NCI-H510A (cell line): ENCODE measurements at regions not wholly inside any gene's neighbourhood (a gene's known extent, or its start where the extent isn't known, plus 50 kb on each side); places are given as distances from the start of the nearest gene placed in this dataset.
"Not testable (repeated sequence)": the region's sequence is repeated elsewhere in the genome, so short reads cannot be mapped to it uniquely, and the experiment has no call there.

ENCODE experiments used
- DNase-seq: peaks from one replicate; lab custom pipeline; 2025; lab: John Stamatoyannopoulos, UW

DNA sequence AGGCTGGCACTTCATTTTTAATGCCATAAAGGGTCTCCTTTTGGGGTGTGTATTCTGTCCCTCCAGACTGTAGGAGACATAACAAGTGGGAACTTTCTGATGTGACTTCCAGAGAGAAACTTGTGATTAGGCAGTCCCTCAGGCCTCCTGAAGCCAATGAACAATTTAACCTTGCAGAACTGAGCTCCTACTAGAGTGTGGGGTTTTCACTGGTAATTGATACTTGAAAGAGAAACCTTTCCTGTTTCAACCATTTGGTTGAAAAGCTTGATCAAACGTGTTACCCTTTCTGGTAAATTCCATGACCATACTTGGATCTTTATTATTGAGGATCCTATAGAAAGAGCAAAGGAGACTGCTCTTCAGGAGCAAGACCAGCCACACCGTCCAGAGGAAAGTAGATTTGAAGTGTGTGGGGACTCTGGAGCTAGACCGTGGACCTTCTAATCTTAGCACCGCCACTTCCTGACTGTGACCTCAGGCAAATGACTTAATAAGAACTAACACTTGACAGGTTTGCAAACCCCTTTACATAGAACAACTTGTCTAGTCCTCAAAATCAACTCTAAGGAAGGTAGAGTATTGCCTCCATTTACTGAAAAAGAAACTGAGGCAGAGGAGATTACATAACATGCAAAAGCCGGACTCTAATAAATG lies 69.9 kb upstream of the GDNF start:
- not testable (repeated sequence) for DNase-seq

DNA sequence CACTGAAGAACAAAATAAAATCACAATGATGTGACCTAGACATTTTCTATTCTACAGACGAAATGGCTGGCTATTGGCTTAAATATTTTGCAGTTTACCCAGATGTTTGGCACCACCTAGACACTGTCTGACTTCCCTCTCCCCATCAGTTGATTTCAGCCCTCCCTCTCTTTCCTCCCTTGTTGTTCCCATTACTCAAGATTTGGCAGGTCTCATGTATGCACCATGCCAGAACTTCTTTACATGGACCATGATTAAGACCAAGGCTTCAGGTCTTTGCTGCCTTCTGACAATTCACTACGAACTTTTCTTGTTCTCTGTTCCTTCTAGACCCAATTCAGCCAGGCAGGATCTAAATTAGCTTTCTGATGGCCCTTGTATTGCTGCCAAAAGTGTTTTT lies 66.6 kb upstream of the GDNF start:
- no peak for DNase-seq

DNA sequence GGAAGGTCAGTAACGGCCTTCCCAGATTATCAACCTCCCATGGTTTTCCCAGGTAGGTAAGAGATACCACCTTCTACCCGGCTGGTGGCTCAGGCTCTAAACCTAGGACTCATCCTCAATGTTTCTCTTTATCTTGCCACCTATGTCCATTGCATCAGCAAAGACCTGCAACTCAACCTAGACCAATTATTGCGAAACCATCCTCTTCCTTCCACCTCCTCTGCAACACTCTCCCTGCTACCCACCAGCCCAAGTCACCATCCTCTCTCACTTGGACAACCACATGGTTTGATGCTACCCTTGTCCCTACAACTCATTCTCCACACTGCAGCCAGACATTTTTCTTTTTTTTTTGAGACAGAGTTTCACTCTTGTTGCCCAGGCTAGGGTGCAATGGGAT lies 65.4 kb upstream of the GDNF start:
- DNase-seq, result no peak

DNA sequence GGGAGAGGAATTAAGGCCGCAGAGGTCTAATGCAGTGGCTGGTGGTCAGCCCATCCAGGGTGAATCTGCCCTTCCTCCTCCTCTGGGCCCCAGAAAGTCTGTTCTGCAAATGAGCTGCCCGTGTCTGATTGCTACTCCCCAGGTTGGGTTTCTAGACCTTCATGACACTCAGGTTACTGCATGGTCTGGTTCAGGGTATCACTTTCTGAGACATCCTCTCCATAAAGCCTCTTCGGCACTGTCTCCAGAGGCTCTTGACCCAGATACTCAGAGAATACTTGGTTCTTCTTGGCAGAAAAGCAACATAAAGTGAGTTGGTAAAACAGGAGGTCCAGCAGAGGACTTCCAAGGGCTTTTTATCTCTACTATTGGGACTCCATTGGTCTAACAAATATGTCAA lies 62.5 kb upstream of the GDNF start:
- DNase-seq, result no peak

DNA sequence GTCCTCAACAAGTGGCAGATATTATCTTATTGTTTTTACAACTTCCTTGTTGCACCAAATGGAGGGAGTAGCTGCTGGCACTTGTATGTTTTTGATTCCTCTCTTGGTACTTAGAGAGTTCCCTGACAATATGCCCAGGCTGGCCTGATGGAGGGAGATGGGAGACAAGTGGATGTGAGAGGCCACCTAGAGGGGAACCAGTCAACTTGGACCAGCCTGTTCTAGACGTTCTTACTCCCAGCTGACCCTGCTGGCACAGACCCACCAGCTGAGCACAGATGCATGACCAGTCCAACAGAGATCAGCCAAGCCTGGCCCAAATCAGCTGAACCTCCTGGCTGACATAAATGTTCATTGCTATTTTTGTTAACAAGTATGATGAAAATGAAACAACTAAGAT lies 60.9 kb upstream of the GDNF start:
- peak; percentile 14 for DNase-seq

DNA sequence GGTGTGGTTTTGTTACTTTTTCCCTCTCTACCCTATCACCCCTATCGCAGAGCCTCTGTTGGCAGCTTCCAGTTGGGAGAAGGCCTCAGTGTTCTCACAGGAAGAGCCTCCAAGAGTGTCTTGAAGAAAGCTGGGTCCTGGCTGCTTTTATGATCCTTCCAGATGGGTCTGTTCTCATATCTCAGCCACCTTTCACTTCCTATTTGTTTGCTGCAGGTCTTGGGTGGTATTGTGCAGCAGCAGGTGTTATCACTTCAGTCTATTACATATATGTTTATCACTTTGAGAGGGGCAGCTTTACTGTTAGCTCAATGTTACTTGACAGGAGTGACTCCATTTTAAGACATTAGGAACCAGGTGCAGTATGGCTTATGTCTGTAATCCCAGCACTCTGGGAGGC lies 59.2 kb upstream of the GDNF start:
- DNase-seq, result no peak

DNA sequence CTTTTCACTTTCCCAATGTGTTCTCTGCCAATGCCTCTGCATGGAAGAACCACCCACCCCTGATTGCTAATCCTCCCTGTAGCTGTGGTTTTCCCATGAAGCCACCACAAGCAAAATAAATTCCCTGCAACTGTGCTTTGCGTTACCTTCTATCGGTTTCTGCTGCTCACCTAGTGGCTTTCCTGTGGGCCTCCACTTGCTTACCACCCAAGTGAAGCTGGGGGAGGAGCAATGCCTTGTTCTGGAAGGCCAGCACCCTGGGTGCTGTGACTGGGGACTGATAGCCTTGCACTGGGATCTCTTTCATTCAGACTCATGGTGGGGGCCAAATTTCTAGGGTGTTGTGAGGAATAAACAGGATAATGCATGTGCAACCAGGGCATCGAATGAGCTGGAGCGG lies 56.3 kb upstream of the GDNF start:
- no peak for DNase-seq

DNA sequence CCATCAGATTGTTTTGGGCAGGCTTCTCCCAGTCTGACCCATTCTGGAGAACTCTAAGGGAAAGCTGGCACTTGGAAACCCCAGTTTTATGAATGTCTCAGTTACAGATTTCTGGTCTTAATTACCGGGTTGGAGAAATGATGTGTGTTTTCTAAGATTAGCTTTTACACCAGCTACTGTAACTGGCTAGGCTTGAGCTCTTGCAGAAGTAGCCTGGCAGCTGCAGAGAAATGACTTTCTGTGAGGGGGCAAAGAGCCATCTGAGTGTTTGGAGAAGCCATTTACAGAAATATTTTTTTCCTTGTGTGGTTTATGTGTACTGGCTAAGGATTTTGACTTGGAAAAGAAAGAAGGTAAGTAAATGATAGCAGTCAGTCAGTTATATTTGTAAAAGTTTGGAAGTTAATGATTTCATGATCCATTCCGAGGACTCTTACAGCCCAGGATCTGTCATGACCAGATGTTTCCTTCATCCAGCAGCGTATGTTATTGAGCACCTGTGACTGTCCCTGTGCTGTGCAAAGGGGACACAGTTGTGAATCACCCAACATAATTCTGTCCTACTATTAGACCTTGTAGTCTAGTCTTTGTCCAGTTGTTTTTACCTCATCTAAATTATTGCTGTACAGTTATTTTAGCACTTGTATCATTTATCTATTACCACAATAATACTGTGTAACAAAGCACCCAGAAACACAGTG lies 53.7 kb upstream of the GDNF start:
- no peak for DNase-seq

DNA sequence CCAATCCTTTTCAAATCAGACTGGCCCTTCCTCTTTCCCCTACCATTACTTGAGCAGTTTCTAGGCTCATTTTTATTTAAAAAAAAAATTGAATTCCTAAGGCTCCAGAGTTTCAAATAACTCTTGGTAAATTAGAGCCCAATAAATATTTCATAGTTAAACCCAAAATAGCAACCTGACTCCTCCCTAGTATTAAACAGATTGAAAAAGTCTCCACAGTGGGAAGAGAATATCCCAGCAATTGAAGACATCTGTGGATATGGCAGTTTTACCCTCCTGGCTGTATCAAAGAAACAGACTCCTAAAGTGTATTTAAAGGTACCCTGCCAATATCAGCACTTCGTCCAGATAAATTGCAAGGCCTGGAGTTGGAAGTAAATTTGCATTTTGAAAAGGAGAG lies 52.7 kb upstream of the GDNF start:
- no peak for DNase-seq

DNA sequence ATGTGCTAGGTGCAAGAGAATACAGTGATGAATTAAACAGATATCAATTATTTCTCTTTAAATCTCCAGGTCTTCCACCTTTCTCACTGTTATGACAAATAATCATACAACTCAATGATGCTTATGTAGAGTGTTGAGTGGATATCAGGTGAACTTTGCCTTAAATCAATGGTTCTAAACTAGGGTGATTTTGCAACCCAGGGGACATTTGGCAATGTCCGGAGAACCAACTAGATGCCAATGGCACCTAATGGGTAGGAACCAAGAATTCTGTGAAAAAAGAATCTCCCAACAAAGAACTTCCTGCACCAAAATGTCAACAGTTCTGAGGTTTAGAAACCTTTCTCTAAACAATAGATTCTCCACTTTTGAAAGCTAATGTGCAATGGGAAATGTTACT lies 52.0 kb upstream of the GDNF start:
- no peak for DNase-seq

DNA sequence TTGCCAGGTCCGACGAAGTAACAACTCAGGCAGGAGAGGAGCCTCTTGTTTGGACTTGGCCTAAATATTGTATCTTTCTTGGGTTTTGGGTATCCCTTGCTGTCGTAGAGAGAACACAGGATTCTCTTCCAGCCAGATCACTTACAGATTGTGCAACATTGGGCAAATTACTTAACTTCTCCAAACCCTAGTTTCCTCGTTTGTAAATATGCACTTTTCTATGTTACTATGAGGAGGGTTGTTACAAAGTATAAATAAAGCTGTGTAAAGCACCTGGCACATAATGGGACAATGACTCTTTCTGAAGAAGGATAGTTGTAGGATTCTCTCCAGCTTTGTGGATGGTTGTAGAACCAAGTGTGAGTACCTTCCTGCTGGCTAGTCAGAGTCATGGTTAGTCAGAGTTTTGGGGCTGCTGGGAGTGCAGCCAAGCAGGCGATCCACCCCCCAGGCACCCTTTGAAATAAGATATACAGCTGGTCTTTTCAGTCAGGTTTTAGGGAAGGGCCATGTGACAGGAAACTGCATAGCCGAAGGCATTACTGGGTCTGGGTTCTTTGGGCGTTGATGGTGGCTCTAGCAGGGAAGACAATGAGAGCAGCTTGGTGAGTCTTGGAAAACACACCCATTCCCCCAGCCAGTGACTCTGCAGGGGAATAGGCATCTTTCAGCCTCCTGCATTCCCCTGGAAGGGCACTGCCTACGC lies 49.9 kb upstream of the GDNF start:
- no peak for DNase-seq
